ENCODE measurements at regions not wholly inside any gene's neighbourhood (a gene's known extent, or its start where the extent isn't known, plus 50 kb on each side); places are given as distances from the start of the nearest gene placed in this dataset.

GRCh38 chr17:45704251-45704650, 79.9 kb upstream of the CRHR1 start:
- no peak for DNase-seq (ENCODE audit: low spot score)
- TF ChIP-seq CTCF (IDR thresholded peaks at IDR 0.05), result no peak
- H3K9me3 Mint-ChIP-seq (ENCODE audit: low read depth), result no peaks in the 10 kb centered on the region
- H3K4me3 Mint-ChIP-seq (ENCODE audit: unreplicated experiment), result no peak overlapping the region
- H3K27me3 Mint-ChIP-seq (ENCODE audit: low read depth), result peaks cover 48% of the 10 kb centered on the region
- H3K4me1 Mint-ChIP-seq (ENCODE audit: low read depth), result no peaks in the 10 kb centered on the region
- H3K27ac Mint-ChIP-seq (ENCODE audit: unreplicated experiment), result no peak overlapping the region
- no peaks in the 10 kb centered on the region for H3K36me3 Mint-ChIP-seq (ENCODE audit: low read depth)

GRCh38 chr17:45705123-45706009, 78.8 kb upstream of the CRHR1 start:
- Mint-ChIP-seq H3K27me3 (ENCODE audit: low read depth) (peaks cover 42% of the 10 kb centered on the region), H3K27ac (ENCODE audit: unreplicated experiment) (no peak overlapping the region), H3K4me1 (ENCODE audit: low read depth) (no peaks in the 10 kb centered on the region), H3K9me3 (ENCODE audit: low read depth) (no peaks in the 10 kb centered on the region), H3K4me3 (ENCODE audit: unreplicated experiment) (no peak overlapping the region), H3K36me3 (ENCODE audit: low read depth) (no peaks in the 10 kb centered on the region)
- TF ChIP-seq CTCF (IDR thresholded peaks at IDR 0.05), result no peak
- DNase-seq (ENCODE audit: low spot score), result no peak

- H3K27me3 Mint-ChIP-seq (ENCODE audit: low read depth), result peaks cover 43% of the 10 kb centered on the region
- H3K27ac Mint-ChIP-seq (ENCODE audit: unreplicated experiment), result no peak overlapping the region
- H3K4me1 Mint-ChIP-seq (ENCODE audit: low read depth), result no peaks in the 10 kb centered on the region
- no peaks in the 10 kb centered on the region for H3K9me3 Mint-ChIP-seq (ENCODE audit: low read depth)
- DNase-seq (ENCODE audit: low spot score), result no peak
- no peak overlapping the region for H3K4me3 Mint-ChIP-seq (ENCODE audit: unreplicated experiment)
- H3K36me3 Mint-ChIP-seq (ENCODE audit: low read depth), result no peaks in the 10 kb centered on the region
- no peak for TF ChIP-seq CTCF (IDR thresholded peaks at IDR 0.05)
These were observed 78.1 kb upstream of the CRHR1 start for GRCh38 chr17:45706033-45706432.

- Mint-ChIP-seq H3K9me3 (ENCODE audit: low read depth) (no peaks in the 10 kb centered on the region), H3K27me3 (ENCODE audit: low read depth) (peaks cover 68% of the 10 kb centered on the region)
These were observed 75.3 kb upstream of the CRHR1 start for GRCh38 chr17:45708707-45709290.

More at GRCh38 chr17:45708707-45709290, 75.3 kb upstream of the CRHR1 start:
- no peak for DNase-seq (ENCODE audit: low spot score)
- Mint-ChIP-seq H3K27ac (ENCODE audit: unreplicated experiment) (no peak overlapping the region), H3K4me3 (ENCODE audit: unreplicated experiment) (no peak overlapping the region), H3K4me1 (ENCODE audit: low read depth) (no peaks in the 10 kb centered on the region), H3K36me3 (ENCODE audit: low read depth) (no peaks in the 10 kb centered on the region)
- no peak for TF ChIP-seq CTCF (IDR thresholded peaks at IDR 0.05)

Data from chondrocyte (in vitro differentiated cells).